ENCODE measurements at regions not wholly inside any gene's neighbourhood (a gene's known extent, or its start where the extent isn't known, plus 50 kb on each side); places are given as distances from the start of the nearest gene placed in this dataset.

DNA sequence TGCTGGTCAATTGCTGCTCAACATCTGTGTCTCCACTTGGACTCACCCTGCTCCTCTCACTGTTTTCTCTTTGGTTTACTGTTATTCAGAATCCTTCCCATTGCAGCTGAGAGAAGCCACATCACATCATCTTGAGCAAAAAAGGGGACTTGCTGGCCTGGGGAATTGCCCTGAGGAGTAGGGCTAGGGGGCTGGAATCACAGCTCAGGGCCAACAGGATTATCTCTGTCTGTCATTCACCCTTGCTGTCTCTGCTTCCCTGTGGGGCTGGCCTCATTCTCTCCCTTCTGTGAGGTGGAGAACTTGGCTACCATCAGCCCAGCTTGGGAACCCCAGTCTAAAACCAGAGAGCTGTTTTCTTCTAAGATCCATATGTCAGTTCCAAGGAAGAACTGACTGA is 140.7 kb upstream of the WNT4 start:
- Histone ChIP-seq H3K36me3 (ENCODE audit: insufficient read depth) (no peaks in the 10 kb centered on the region), H3K27me3 (ENCODE audit: insufficient read depth) (no peaks in the 10 kb centered on the region), H4K20me1 (replicated peaks; ENCODE audit: insufficient read depth) (no peaks in the 10 kb centered on the region), H3K4me1 (ENCODE audit: insufficient read depth) (no peaks in the 10 kb centered on the region; the same call in 1 of the 2 replicates), H3F3A (replicated peaks; ENCODE audit: low read depth) (no peaks in the 10 kb centered on the region), H3K79me2 (replicated peaks; ENCODE audit: insufficient read depth) (no peaks in the 10 kb centered on the region), H3K9me2 (ENCODE audit: insufficient read depth) (no peaks in the 10 kb centered on the region), H3K4me2 (no peak overlapping the region), H3K4me3 (no peak overlapping the region), H2AFZ (no peak overlapping the region), H3K27ac (ENCODE audit: low read depth) (no peak overlapping the region)
- H3K4me1 Mint-ChIP-seq: no peaks in the 10 kb centered on the region; the same call in 2 of the 3 replicates
- peaks cover 6% of the 10 kb centered on the region for H3K9me3 Mint-ChIP-seq
- no peak overlapping the region for H3K27ac Mint-ChIP-seq
- no peak for DNase-seq (ENCODE audit: low spot score)
- no peak overlapping the region for H3K4me3 Mint-ChIP-seq
- no peaks in the 10 kb centered on the region; the same call in 2 of the 3 replicates for H3K36me3 Mint-ChIP-seq (ENCODE audit: low read depth)
- no peak for TF ChIP-seq CREB1 (CRISPR knock-in tag; IDR thresholded peaks at IDR 0.05; ENCODE audit: low read depth)
- ATAC-seq: no peak
- H3K27me3 Mint-ChIP-seq (ENCODE audit: insufficient read depth, low read depth, poor library complexity): peaks cover 12% of the 10 kb centered on the region

DNA sequence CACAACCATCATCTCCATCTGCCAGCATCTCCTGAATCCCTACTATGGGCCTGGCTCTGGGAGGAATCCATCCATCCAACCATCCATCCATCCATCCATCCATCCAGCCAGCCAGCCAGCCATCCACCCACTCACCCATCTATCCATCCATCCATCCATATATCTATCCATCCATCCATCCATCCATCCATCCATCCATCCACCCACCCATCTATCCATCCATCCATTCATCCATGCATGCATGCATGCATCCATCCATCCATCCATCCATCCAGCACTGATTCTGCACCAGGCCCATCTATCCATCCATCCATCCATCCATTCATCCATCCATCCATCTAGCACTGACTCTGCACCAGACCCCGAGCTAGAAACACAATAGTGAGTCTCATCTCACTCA is 141.3 kb upstream of the WNT4 start:
- Histone ChIP-seq H3K27me3 (ENCODE audit: insufficient read depth) (no peaks in the 10 kb centered on the region), H3K36me3 (ENCODE audit: insufficient read depth) (no peaks in the 10 kb centered on the region), H3K4me2 (no peak overlapping the region), H3K4me3 (no peak overlapping the region), H4K20me1 (replicated peaks; ENCODE audit: insufficient read depth) (no peaks in the 10 kb centered on the region), H3K27ac (ENCODE audit: low read depth) (no peak overlapping the region), H3K4me1 (ENCODE audit: insufficient read depth) (no peaks in the 10 kb centered on the region; the same call in 1 of the 2 replicates), H3K9me2 (ENCODE audit: insufficient read depth) (no peaks in the 10 kb centered on the region), H3K79me2 (replicated peaks; ENCODE audit: insufficient read depth) (no peaks in the 10 kb centered on the region), H3F3A (replicated peaks; ENCODE audit: low read depth) (no peaks in the 10 kb centered on the region), H2AFZ (no peak overlapping the region)
- peaks cover 12% of the 10 kb centered on the region for H3K27me3 Mint-ChIP-seq (ENCODE audit: insufficient read depth, low read depth, poor library complexity)
- ATAC-seq: no peak
- no peaks in the 10 kb centered on the region; the same call in 2 of the 3 replicates for H3K4me1 Mint-ChIP-seq
- no peak overlapping the region for H3K27ac Mint-ChIP-seq
- no peak overlapping the region for H3K4me3 Mint-ChIP-seq
- no peaks in the 10 kb centered on the region; the same call in 2 of the 3 replicates for H3K36me3 Mint-ChIP-seq (ENCODE audit: low read depth)
- DNase-seq (ENCODE audit: low spot score): no peak
- H3K9me3 Mint-ChIP-seq: peaks cover 3% of the 10 kb centered on the region; the same call in 2 of the 3 replicates
- TF ChIP-seq CTCF (conservative IDR thresholded peaks at IDR 0.05; ENCODE audit: low read depth in 2 of 2) (no peak), JUNB (IDR thresholded peaks at IDR 0.05; ENCODE audit: unreplicated experiment) (no peak), REST (IDR thresholded peaks at IDR 0.05; ENCODE audit: unreplicated experiment) (no peak), ZNF114 (CRISPR knock-in tag; IDR thresholded peaks at IDR 0.05) (no peak), STAT1 (IDR thresholded peaks at IDR 0.05; ENCODE audit: unreplicated experiment) (no peak), POLR2AphosphoS5 (IDR thresholded peaks at IDR 0.05; ENCODE audit: low read depth) (no peak), ZNF331 (CRISPR knock-in tag; IDR thresholded peaks at IDR 0.05; ENCODE audit: low read depth) (no peak)
- TF ChIP-seq, protein P1, sequence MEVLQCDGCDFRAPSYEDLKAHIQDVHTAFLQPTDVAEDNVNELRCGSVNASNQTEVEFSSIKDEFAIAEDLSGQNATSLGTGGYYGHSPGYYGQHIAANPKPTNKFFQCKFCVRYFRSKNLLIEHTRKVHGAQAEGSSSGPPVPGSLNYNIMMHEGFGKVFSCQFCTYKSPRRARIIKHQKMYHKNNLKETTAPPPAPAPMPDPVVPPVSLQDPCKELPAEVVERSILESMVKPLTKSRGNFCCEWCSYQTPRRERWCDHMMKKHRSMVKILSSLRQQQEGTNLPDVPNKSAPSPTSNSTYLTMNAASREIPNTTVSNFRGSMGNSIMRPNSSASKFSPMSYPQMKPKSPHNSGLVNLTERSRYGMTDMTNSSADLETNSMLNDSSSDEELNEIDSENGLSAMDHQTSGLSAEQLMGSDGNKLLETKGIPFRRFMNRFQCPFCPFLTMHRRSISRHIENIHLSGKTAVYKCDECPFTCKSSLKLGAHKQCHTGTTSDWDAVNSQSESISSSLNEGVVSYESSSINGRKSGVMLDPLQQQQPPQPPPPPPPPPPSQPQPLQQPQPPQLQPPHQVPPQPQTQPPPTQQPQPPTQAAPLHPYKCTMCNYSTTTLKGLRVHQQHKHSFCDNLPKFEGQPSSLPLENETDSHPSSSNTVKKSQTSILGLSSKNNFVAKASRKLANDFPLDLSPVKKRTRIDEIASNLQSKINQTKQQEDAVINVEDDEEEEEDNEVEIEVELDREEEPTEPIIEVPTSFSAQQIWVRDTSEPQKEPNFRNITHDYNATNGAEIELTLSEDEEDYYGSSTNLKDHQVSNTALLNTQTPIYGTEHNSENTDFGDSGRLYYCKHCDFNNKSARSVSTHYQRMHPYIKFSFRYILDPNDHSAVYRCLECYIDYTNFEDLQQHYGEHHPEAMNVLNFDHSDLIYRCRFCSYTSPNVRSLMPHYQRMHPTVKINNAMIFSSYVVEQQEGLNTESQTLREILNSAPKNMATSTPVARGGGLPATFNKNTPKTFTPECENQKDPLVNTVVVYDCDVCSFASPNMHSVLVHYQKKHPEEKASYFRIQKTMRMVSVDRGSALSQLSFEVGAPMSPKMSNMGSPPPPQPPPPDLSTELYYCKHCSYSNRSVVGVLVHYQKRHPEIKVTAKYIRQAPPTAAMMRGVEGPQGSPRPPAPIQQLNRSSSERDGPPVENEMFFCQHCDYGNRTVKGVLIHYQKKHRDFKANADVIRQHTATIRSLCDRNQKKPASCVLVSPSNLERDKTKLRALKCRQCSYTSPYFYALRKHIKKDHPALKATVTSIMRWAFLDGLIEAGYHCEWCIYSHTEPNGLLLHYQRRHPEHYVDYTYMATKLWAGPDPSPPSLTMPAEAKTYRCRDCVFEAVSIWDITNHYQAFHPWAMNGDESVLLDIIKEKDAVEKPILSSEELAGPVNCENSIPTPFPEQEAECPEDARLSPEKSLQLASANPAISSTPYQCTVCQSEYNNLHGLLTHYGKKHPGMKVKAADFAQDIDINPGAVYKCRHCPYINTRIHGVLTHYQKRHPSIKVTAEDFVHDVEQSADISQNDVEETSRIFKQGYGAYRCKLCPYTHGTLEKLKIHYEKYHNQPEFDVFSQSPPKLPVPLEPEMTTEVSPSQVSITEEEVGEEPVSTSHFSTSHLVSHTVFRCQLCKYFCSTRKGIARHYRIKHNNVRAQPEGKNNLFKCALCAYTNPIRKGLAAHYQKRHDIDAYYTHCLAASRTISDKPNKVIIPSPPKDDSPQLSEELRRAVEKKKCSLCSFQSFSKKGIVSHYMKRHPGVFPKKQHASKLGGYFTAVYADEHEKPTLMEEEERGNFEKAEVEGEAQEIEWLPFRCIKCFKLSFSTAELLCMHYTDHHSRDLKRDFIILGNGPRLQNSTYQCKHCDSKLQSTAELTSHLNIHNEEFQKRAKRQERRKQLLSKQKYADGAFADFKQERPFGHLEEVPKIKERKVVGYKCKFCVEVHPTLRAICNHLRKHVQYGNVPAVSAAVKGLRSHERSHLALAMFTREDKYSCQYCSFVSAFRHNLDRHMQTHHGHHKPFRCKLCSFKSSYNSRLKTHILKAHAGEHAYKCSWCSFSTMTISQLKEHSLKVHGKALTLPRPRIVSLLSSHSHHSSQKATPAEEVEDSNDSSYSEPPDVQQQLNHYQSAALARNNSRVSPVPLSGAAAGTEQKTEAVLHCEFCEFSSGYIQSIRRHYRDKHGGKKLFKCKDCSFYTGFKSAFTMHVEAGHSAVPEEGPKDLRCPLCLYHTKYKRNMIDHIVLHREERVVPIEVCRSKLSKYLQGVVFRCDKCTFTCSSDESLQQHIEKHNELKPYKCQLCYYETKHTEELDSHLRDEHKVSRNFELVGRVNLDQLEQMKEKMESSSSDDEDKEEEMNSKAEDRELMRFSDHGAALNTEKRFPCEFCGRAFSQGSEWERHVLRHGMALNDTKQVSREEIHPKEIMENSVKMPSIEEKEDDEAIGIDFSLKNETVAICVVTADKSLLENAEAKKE (CRISPR knock-in tag; IDR thresholded peaks at IDR 0.05): no peak
- TF ChIP-seq, protein P2, sequence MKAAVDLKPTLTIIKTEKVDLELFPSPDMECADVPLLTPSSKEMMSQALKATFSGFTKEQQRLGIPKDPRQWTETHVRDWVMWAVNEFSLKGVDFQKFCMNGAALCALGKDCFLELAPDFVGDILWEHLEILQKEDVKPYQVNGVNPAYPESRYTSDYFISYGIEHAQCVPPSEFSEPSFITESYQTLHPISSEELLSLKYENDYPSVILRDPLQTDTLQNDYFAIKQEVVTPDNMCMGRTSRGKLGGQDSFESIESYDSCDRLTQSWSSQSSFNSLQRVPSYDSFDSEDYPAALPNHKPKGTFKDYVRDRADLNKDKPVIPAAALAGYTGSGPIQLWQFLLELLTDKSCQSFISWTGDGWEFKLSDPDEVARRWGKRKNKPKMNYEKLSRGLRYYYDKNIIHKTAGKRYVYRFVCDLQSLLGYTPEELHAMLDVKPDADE (IDR thresholded peaks at IDR 0.05): no peak
